ENCODE measurements at regions not wholly inside any gene's neighbourhood (a gene's known extent, or its start where the extent isn't known, plus 50 kb on each side); places are given as distances from the start of the nearest gene placed in this dataset.
"Not testable (repeated sequence)": the region's sequence is repeated elsewhere in the genome, so short reads cannot be mapped to it uniquely, and the experiment has no call there.

- TF ChIP-seq CTCF (IDR thresholded peaks at IDR 0.05) = no peak
Measured at GRCh38 chr5:176748073-176748966, 62.0 kb upstream of the UNC5A start.

GRCh38 chr5:176748967-176749935, 61.1 kb upstream of the UNC5A start:
- Histone ChIP-seq H3K4me1 (peaks cover 0 to 8% (median 0%) of the 10 kb centered on the region in 9 donors), H3K4me3 (no peak overlapping the region), H3K36me3 (no peaks in the 10 kb centered on the region), H3K27ac (no peak overlapping the region), H3K9me3 (peaks cover 0 to 3% (median 0%) of the 10 kb centered on the region in 11 donors), H3K27me3 (peaks cover 4 to 79% (median 71%) of the 10 kb centered on the region in 7 donors)
- intact Hi-C loops (cut with DNase I) = no loop called here
- WGBS, 2 donors = 66 to 68% methylated on average over 21 of the region's 21 CpGs
- ATAC-seq (no peak), DNase-seq (no peak)
- TF ChIP-seq CTCF (IDR thresholded peaks at IDR 0.05) = no peak

More at GRCh38 chr5:176748073-176748966, 62.0 kb upstream of the UNC5A start:
- H3K27me3 ChIP-seq = peaks cover 4 to 88% (median 80%) of the 10 kb centered on the region in 7 donors
- no peaks in the 10 kb centered on the region for H3K36me3 ChIP-seq
- H3K27ac ChIP-seq = no peak overlapping the region
- H3K4me3 ChIP-seq = no peak overlapping the region
- H3K9me3 ChIP-seq = no peaks in the 10 kb centered on the region
- ATAC-seq = no peak
- intact Hi-C loops (cut with DNase I) = no loop called here
- WGBS, 2 donors = 73 to 74% methylated on average over 24 of the region's 24 CpGs
- no peak for DNase-seq
- H3K4me1 ChIP-seq = peaks cover 0 to 18% (median 9%) of the 10 kb centered on the region in 9 donors

GRCh38 chr5:176750144-176750543, 60.2 kb upstream of the UNC5A start:
- 81% methylated on average over 10 of the region's 10 CpGs for WGBS, 2 donors
- H3K9me3 ChIP-seq = peaks cover 0 to 9% (median 0%) of the 10 kb centered on the region in 11 donors
- H3K27me3 ChIP-seq = peaks cover 4 to 70% (median 62%) of the 10 kb centered on the region in 7 donors
- DNase-seq (no peak), ATAC-seq (no peak)
- H3K27ac ChIP-seq = no peak overlapping the region
- intact Hi-C loops (cut with DNase I) = no loop called here
- H3K4me1 ChIP-seq = peaks cover 0 to 7% (median 0%) of the 10 kb centered on the region in 9 donors
- no peaks in the 10 kb centered on the region for H3K36me3 ChIP-seq
- TF ChIP-seq CTCF (IDR thresholded peaks at IDR 0.05) = no peak
- no peak overlapping the region for H3K4me3 ChIP-seq

GRCh38 chr5:176754376-176754973, 55.9 kb upstream of the UNC5A start:
- H3K36me3 ChIP-seq = no peaks in the 10 kb centered on the region
- no peak overlapping the region for H3K4me3 ChIP-seq
- intact Hi-C loops (cut with DNase I) = no loop called here
- H3K27ac ChIP-seq = no peak overlapping the region
- no peak for ATAC-seq
- TF ChIP-seq CTCF (IDR thresholded peaks at IDR 0.05) = no peak
- peaks cover 0 to 44% (median 21%) of the 10 kb centered on the region in 7 donors for H3K27me3 ChIP-seq
- no peaks in the 10 kb centered on the region for H3K4me1 ChIP-seq
- H3K9me3 ChIP-seq = peaks cover 0 to 9% (median 0%) of the 10 kb centered on the region in 11 donors
- no peak for DNase-seq
- 94 to 96% methylated on average over 2 of the region's 2 CpGs for WGBS, 2 donors

GRCh38 chr5:176755593-176755992, 54.8 kb upstream of the UNC5A start:
- ATAC-seq; H3K4me1 ChIP-seq; H3K9me3 ChIP-seq; DNase-seq; H3K4me3 ChIP-seq; H3K27ac ChIP-seq; H3K36me3 ChIP-seq; intact Hi-C loops (cut with DNase I): not testable (repeated sequence)
- peaks cover 0 to 33% (median 10%) of the 10 kb centered on the region in 7 donors for H3K27me3 ChIP-seq
- WGBS, 2 donors = 92 to 96% methylated on average over 6 of the region's 6 CpGs

GRCh38 chr5:176757569-176757968, 52.8 kb upstream of the UNC5A start:
- H3K4me3 ChIP-seq; H3K36me3 ChIP-seq; intact Hi-C loops (cut with DNase I); H3K27ac ChIP-seq; H3K9me3 ChIP-seq; H3K4me1 ChIP-seq; DNase-seq; ATAC-seq: not testable (repeated sequence)
- H3K27me3 ChIP-seq = peaks cover 0 to 17% (median 4%) of the 10 kb centered on the region in 7 donors
